Fibroblast of the conjunctiva (primary cell): ENCODE measurements at regions not wholly inside any gene's neighbourhood (a gene's known extent, or its start where the extent isn't known, plus 50 kb on each side); places are given as distances from the start of the nearest gene placed in this dataset.

Experiments
- DNase-seq: peaks from one replicate; pipeline ENCODE4 v3.0.0-alpha.2; 2010; ENCODE audit warnings: low read depth

- DNase-seq: no peak
Measured at GRCh38 chr18:76570856-76571255, 75.8 kb upstream of the ZNF516 start.

DNA sequence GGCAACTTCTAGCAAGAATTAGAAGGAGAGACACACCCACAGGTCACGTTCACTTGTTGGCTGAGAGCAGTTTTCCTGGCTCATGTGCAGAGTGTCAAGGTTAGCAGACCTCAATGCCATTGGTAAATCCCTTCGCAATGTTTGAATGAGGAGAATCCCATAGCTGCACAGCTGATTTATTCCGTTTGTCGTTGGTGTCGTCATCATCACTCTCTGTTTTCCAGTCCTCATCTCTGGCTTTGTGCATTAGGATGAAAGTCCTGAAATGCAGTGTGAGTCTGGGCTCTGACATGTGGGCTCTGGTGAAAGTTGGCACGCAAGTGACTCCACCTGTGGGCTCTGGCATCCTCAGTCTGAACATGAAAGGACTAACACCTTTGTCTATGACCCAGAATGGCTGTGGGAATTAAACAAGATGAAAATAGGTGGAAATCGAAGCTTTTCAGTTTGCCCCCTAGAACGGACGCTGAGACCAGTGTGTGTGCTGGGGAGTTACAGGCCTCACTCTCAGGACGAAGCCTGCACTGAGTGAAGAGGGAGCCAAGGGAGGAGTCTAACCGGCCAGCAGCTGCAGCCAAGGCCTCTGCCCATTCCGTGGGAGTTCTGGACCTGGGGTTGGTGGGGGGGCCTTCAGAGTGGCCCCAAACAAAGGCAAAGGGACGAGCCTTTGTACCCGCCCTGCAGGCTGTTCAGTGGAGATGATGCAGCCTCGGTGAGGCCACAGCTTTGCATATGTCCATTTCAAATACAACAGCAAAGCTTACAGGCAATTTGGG, 74.8 kb upstream of the ZNF516 start:
- no peak for DNase-seq

DNA sequence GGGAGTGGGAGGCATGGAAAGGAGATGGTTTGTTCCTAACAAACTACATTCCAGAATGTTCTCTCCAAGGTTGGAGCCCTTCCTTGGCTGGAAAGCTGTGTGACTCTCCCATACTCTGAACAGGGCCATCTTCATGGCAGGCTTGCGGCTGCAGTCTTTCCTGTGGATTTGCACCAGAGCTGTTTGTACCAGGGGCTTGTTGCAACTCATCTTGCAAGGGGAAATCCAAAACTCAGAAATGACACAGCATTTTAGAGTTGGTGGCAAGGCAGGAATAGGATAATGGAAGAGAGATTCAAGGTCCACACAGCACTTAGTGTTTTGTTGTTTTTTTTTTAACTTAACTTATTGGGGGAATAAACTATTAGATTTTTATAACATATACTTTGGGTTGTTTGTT, 73.7 kb upstream of the ZNF516 start:
- no peak for DNase-seq

GRCh38 chr18:76567835-76568445, 72.9 kb upstream of the ZNF516 start:
- no peak for DNase-seq

DNA sequence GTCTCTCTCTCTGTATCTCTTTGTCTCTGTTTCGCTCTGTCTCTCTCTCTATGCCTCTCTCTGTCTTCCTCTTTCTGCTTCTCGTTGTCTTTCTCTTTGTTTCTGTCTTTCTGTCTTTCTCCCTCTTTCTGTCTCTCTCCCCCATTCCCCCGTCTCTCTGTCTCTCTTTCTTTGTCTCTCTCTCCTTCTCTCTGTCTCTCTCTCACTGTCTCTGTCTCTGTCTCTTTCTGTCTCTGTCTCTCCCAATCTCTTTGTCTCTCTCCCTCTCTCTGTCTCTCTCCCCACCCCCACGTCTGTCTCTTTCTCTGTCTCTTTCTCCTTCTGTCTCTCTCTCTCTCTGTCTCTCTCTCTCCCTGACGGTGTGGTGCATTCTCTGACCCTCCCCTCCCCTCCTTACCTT, 71.9 kb upstream of the ZNF516 start:
- no peak for DNase-seq

- peak; percentile 90 for DNase-seq
Measured at GRCh38 chr18:76565238-76566173, 70.5 kb upstream of the ZNF516 start.

- DNase-seq: no peak
Measured at GRCh38 chr18:76564655-76565237, 69.7 kb upstream of the ZNF516 start.

DNA sequence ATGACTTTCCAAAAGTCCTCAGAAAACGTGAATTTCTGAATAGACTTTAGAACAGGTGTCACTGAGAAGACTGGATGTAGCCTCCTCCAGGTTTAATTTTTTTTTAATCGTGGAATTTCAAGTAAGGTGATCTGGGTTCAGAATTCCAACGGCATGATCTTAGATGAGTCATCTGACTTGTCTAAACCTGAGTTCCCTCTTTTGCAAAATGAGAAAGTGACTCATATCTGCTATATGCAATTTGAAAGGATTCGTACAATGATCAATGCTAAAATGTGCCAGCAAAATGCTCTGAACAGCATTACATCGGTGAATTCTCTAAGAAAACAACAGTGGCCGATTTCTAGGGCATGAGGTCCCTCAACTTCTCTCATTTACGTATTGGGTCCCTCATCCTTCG, 69.1 kb upstream of the ZNF516 start:
- peak; percentile 8 for DNase-seq

DNA sequence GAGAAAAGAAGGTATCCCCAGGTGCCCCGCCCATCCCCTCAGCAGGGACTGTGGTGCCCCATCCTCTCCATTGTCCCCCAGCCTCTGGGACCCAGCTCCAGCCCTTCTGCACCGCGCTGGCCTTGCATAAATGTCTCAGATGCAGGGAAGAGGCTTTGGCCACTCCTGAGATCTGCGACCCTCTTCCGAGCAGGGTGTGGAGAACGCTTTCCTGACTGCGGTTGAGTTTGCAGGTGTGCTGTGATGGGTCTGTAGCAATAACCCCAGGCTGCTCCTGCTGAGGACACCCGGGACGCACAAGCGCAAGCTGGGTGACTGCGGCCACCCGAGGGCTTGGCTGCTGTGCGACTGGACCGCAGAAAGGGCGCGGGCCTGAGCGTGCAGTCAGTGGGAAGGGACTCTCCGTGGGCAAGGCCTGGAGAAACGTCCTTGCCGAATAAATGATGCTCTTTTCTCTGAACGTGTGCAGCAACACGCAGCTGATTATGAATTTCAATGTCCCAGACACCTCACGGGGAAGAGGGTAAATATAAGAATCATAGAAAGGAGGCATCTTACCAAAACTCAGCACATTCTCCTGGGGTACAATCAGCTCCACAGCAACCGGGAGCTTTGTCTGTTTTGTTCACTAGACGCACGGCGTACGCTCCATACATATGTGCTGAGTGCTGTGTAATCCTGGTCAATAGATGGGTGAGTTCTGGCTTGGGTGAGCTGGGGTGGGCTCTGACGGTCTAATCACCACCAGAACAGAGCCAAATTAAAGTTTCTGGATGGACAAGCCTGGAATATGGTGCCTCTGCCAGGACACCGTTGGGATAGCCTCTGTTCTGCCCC, 67.5 kb upstream of the ZNF516 start:
- no peak for DNase-seq

DNA sequence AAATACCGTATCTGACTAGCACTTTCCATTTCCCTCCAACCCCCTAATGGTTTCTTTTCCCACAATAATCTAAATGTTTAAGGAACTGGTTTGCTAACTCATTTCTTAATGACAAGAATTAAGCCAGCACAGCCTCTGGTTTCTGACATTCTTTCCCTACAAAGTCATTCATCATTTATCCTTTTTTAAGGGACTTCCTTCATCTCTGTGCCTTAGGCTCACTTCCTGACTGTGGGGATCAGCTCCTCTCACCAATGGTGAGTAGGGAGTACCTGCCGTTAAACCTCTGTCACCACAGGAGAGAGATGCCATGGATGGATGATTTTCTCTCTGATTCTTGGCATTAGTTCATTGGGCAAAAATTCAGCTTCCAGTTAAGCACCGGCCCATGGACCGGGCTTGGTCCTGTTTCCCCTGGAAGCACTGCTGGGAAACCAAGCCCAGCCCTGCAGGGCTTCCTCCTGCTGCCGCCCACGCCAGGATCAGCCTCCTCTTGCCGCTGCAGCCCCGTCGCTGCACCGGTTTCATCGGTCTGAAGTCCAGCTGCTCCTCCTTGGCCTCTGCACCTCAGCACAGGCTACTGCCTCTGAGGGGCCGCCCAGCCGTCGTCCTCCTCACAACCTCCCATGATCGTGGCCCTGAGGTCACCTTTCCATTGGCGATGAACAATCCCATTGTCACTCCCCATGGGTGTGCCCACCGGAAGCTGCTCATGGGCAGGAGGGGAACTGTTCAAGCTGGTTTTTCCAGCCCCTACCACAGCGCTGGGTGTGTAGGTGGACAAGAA, 64.0 kb upstream of the ZNF516 start:
- no peak for DNase-seq

- no peak for DNase-seq
Measured at GRCh38 chr18:76557026-76557575, 62.1 kb upstream of the ZNF516 start.

DNA sequence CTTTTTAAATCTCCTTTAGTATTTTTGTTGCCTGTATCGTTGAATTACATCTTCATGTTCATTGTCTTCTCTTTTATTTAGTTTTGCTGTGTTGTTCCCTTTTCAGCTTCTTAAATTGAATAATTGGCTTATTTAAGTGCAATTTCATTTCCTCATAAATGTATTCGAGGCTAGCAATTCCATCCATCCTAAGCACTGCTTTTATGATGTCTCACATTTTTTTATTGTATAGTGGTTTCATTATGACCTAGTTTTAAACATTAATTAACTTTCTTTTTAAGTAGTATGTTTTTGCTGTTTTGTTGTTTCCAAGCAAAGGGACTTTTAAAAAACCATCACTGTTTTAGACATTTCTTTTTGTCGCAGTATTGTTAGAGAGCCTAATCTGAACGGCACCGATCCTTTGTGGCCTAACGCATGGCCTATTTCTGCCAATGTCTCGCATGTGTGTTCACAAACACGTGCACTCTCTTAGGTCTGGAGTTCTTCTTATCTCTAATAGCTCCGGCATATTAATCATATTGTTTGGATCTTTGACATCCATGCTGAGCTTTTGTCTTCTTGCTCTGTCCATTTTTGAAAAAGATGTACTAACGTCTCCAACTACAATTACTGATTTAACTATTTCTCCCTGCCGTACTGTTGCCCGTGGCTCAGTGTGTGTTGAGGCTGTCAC, 59.6 kb upstream of the ZNF516 start:
- no peak for DNase-seq

DNA sequence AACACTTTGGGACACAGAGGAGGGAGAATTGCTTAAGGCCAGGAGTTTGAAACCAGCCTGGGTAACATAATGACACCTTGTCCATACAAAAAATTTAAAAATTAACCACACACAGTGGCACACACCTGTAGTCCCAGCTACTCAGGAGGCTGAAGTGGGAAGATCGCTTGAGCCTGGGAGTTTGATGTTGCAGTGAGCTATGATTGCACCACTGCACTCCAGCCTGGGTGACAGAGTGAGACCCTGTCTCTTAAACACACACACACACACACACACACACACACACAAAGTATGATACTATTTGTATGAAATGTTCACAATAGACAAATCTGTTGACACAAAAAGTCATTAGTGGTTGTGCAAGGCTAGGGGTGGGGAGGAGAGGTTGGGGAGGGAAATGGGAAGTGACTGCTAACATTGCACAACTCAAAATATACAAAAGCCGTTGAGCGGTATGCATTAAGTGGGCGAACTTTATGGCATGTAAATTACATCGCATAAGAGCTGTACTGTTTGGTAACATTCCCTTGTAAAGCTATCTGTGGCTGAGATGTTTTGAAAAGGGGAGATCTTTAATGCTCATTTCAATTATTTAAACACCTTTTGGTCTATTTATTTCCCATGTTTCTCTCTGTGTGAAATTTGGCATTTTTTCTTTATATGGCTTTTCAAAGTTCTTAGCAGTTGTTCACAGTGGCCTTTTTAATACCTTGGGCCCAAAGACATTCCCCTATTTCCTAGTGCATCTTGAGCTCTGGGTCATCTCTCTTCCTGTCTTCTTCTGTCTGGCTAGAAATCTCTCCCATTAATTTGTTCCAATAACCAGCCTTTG, 58.9 kb upstream of the ZNF516 start:
- no peak for DNase-seq

DNA sequence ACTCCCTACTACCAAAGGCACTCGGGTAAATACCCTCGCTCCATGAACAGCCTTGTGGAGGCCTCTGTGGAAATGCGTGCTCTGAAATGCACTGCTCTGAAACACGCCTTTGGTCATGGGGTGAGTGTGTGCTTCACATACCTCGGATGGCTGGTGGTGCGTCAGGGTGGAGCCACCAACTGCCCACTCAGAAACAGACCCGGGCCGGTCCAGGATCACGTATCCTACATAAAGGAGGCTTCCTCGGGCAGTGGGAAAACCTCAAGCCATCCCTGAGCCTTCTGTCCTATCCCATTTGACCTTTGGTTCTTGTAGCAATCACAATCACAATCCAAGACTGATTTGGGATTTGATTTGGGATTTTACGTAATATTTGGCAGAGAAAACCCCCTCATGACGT, 53.5 kb upstream of the ZNF516 start:
- no peak for DNase-seq

GRCh38 chr18:76547296-76547695, 52.3 kb upstream of the ZNF516 start:
- DNase-seq: no peak

- DNase-seq: no peak
Measured at GRCh38 chr18:76546436-76546835, 51.4 kb upstream of the ZNF516 start.

GRCh38 chr18:76546088-76546435, 51.0 kb upstream of the ZNF516 start:
- DNase-seq: no peak

DNA sequence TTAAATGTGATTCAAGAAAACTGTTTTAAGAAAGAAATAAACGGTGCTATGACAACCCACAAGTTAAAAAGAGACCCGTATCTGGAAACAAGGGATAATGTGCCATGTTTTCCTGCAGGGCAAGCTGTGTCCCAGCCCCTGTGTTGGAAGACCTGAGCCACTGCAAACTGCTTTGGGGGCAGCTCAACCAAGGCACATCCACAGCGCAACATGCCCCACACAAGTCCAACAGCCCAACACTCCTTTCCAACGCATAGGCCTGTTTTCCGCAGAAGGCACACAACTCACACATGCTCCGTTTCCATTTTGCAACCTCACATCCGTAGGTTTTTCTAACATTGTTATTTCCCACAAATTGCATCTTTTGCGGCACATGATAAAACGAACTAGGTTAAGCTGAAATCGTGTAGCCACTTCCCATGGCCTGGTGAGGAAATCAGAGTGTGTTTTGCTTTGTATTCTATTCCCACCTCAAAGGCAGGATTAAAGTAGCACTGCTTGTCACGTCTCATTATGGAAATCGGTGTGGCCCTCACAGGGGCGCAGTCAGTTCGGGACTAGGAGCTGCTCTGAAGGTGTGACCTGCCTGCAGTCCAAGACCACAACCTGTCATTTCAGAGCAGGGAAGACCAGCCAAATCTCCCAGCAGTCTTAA, 50.5 kb upstream of the ZNF516 start:
- no peak for DNase-seq
